ENCODE measurements at regions not wholly inside any gene's neighbourhood (a gene's known extent, or its start where the extent isn't known, plus 50 kb on each side); places are given as distances from the start of the nearest gene placed in this dataset.

GRCh38 chr18:43702399-43702798, 425.1 kb upstream of the SYT4 start:
- TF ChIP-seq CTCF (IDR thresholded peaks at IDR 0.05): no peak
- no peak for TF ChIP-seq EZH2 (IDR thresholded peaks at IDR 0.05; ENCODE audit: borderline replicate concordance, insufficient read depth, low read depth, low read length, poor library complexity, severe bottlenecking)

Measured in B cell (primary cell).